Endometrium (tissue), 2 donors: ENCODE measurements at regions not wholly inside any gene's neighbourhood (a gene's known extent, or its start where the extent isn't known, plus 50 kb on each side); places are given as distances from the start of the nearest gene placed in this dataset.
"Not testable (repeated sequence)": the region's sequence is repeated elsewhere in the genome, so short reads cannot be mapped to it uniquely, and the experiment has no call there.

Experiments used
- FAIRE-seq: peaks from 2 replicates; lab custom pipeline; 2012; peaks lifted over from hg19 to GRCh38; lab: Jason Lieb, UNC
- donor health status: control.
- donor health status: control.

- FAIRE-seq = no peak
These were observed 75.4 kb upstream of the ZNF217 start for GRCh38 chr20:53668992-53669391.

GRCh38 chr20:53666144-53666543 is 72.5 kb upstream of the ZNF217 start:
- no peak for FAIRE-seq

GRCh38 chr20:53664121-53664520 is 70.5 kb upstream of the ZNF217 start:
- FAIRE-seq = no peak

GRCh38 chr20:53663521-53663920 is 69.9 kb upstream of the ZNF217 start:
- FAIRE-seq = not testable (repeated sequence)

GRCh38 chr20:53662595-53662994 is 69.0 kb upstream of the ZNF217 start:
- FAIRE-seq = no peak

GRCh38 chr20:53660947-53661381 is 67.3 kb upstream of the ZNF217 start:
- FAIRE-seq = peak; percentile 29

GRCh38 chr20:53660078-53660909 is 66.7 kb upstream of the ZNF217 start:
- no peak for FAIRE-seq

GRCh38 chr20:53658973-53659372 is 65.3 kb upstream of the ZNF217 start:
- no peak for FAIRE-seq

GRCh38 chr20:53658322-53658721 is 64.7 kb upstream of the ZNF217 start:
- FAIRE-seq = no peak

- FAIRE-seq = no peak
These were observed 64.1 kb upstream of the ZNF217 start for GRCh38 chr20:53657732-53658131.

- no peak for FAIRE-seq
These were observed 63.6 kb upstream of the ZNF217 start for GRCh38 chr20:53657279-53657678.

- FAIRE-seq = no peak
These were observed 62.9 kb upstream of the ZNF217 start for GRCh38 chr20:53656293-53657202.

- FAIRE-seq = no peak
These were observed 62.1 kb upstream of the ZNF217 start for GRCh38 chr20:53655625-53656292.

- FAIRE-seq = no peak
These were observed 61.4 kb upstream of the ZNF217 start for GRCh38 chr20:53654932-53655624.

GRCh38 chr20:53654521-53654920 is 60.9 kb upstream of the ZNF217 start:
- not testable (repeated sequence) for FAIRE-seq

GRCh38 chr20:53652859-53653517 is 59.3 kb upstream of the ZNF217 start:
- FAIRE-seq = no peak

- no peak for FAIRE-seq
These were observed 58.6 kb upstream of the ZNF217 start for GRCh38 chr20:53652090-53652858.

- FAIRE-seq = not testable (repeated sequence)
These were observed 55.9 kb upstream of the ZNF217 start for GRCh38 chr20:53649493-53649892.

GRCh38 chr20:53647286-53647821 is 53.7 kb upstream of the ZNF217 start:
- FAIRE-seq = no peak

- FAIRE-seq = no peak
These were observed 52.9 kb upstream of the ZNF217 start for GRCh38 chr20:53646550-53646949.
